Sigmoid colon (tissue), 3 donors: ENCODE measurements at regions not wholly inside any gene's neighbourhood (a gene's known extent, or its start where the extent isn't known, plus 50 kb on each side); places are given as distances from the start of the nearest gene placed in this dataset.

ENCODE experiments used
- POLR2A ChIP-seq, 2 donors: fragments of 450-650 bp; IDR thresholded peaks; one replicate each; pipeline ENCODE4 v1.6.1; 2016; ENCODE audit warnings: antibody characterized with exemption in 2 of 2, mild to moderate bottlenecking in 2 of 2, moderate library complexity in 2 of 2
- TF ChIP-seq, protein P1 (sequence below), 4 experiments: fragments of 450-650 bp in 3 of 4; fragments of 200-600 bp in 1 of 4; IDR thresholded peaks; one replicate each; pipeline ENCODE4 v1.5.1; 2016 to 2019; ENCODE audit warnings: antibody characterized with exemption in 4 of 4, mild to moderate bottlenecking in 3 of 4, moderate library complexity in 2 of 4

DNA sequence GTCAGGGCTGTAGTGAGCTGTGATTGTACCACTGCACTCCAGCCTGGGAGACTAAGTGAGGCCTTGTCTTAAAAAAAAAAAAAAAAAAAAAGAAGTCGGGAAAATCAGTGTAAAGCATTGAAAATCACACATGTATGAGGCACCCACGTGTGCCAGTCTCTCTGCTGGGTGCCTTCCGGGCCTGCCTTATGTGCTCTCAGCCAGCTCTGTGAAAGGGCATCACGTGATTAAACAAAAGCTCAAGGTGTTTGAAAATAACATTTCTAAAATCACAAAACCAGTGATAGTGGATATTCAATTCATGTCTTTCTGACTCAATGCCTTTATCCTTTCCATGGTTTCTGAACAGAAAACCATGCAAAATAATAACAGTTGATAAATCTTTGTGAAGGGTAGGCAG, 125.2 kb upstream of the PALS2 start:
- no peak for TF ChIP-seq POLR2A (IDR thresholded peaks at IDR 0.05)
- TF ChIP-seq, protein P1, sequence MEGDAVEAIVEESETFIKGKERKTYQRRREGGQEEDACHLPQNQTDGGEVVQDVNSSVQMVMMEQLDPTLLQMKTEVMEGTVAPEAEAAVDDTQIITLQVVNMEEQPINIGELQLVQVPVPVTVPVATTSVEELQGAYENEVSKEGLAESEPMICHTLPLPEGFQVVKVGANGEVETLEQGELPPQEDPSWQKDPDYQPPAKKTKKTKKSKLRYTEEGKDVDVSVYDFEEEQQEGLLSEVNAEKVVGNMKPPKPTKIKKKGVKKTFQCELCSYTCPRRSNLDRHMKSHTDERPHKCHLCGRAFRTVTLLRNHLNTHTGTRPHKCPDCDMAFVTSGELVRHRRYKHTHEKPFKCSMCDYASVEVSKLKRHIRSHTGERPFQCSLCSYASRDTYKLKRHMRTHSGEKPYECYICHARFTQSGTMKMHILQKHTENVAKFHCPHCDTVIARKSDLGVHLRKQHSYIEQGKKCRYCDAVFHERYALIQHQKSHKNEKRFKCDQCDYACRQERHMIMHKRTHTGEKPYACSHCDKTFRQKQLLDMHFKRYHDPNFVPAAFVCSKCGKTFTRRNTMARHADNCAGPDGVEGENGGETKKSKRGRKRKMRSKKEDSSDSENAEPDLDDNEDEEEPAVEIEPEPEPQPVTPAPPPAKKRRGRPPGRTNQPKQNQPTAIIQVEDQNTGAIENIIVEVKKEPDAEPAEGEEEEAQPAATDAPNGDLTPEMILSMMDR (IDR thresholded peaks at IDR 0.05): no peak
